H54 (cell line): ENCODE measurements at regions not wholly inside any gene's neighbourhood (a gene's known extent, or its start where the extent isn't known, plus 50 kb on each side); places are given as distances from the start of the nearest gene placed in this dataset.
"Not testable (repeated sequence)": the region's sequence is repeated elsewhere in the genome, so short reads cannot be mapped to it uniquely, and the experiment has no call there.

Experiments
- DNase-seq: peaks from one replicate; pipeline ENCODE4 v3.0.0; 2011; ENCODE audit warnings: low spot score, mixed read lengths; ENCODE audit not compliant: insufficient read length
- FAIRE-seq: peaks from 3 replicates; lab custom pipeline; 2011; peaks lifted over from hg19 to GRCh38; lab: Jason Lieb, UNC
- POLR2A ChIP-seq: IDR thresholded peaks from 2 replicates; pipeline ENCODE4 v1.6.1; 2011; ENCODE audit warnings: low read depth, mild to moderate bottlenecking, low read length

DNA sequence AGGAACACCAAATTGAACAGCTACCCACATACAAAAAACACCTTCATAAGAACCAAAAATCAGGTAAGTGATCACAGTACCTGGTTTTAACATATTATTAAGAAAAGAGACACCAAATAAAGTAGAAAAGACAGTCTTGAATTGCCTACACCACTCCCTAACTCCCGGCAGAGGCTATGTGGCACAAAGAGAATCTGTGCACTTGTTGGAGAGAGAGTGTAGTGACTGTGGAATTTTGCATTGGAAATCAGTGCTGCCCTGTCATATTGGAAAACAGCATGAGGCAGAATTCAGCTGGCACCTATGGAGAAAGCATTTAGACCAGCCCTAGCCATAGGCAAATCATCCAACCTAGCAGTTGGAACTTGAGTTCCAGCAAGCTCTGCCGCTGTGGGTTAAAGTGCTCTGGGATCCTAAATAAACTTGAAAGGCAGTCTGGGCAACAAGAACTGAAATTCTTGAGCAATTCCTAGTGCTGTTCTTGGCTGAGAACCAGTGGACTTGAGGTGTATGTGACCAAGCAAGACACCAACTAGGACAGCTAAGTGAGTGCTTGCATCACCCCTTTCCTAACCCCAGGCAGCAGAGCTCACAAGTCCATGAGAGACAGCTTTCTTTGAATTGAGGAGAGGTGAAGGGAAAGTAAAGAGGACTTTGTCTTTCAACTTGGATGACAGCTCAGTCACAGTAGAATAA, 969.6 kb upstream of the ALCAM start:
- FAIRE-seq = peak; percentile 53
- no peak for TF ChIP-seq POLR2A

DNA sequence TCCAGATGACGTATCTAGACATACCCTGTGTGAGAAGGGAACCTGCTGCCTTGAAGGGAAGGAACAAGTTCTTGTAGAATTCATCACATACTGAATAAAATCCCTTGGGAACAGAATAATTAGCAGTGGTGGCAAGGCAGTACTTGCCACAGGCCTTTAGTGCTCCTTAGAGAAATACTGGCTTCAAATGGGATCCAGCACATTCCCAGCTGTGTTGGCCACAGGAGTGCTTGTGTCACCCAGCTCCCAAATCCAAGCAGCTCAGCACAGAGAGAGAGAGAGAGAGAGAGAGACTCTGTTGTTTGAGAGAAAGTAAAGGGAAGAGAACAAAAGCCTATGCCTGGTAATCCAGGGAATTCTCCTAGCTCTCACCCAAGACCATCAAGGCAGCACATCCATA, 969.0 kb upstream of the ALCAM start:
- no peak for TF ChIP-seq POLR2A
- FAIRE-seq (no peak), DNase-seq (no peak)

More for the DNA sequence above, 969.6 kb upstream of the ALCAM start:
- DNase-seq = no peak

DNA sequence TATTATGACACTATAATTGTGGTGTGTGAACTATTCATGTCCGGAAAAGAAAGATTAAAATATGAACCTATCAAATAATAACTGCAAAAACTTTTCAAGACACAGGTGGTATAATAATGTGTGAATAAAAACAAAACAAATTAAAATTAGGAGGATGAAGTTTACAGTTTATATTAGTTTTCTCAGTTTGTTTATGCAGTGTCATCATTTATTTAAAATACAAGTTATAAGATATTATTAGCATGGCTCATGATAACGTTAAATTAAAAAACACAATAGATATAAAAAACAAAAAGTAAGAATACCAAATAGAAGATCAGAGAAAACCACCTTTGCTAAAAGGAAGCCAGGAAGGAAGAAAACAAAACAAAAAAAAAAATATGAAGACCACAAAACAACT, 963.8 kb upstream of the ALCAM start:
- no peak for TF ChIP-seq POLR2A
- FAIRE-seq (no peak), DNase-seq (no peak)

DNA sequence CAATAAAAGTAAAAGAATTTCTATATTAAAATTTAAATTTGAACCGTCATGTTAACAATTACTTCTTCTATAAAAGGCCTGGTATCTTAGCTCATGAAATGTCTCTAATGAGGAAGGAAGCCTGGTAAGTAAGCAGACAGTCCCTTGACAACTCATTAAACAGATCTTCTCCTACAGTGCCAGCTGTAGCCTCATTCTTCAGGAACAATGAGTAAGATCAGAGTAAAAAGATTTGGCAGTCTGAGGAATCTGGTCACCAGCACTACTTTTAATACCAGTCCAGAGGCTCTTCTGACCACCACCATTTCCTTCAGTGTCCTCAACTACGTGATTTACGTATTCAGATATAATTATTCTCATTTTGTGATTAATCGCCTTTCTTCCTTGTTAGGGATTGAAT, 955.0 kb upstream of the ALCAM start:
- DNase-seq = no peak
- TF ChIP-seq POLR2A = no peak
- FAIRE-seq = no peak

DNA sequence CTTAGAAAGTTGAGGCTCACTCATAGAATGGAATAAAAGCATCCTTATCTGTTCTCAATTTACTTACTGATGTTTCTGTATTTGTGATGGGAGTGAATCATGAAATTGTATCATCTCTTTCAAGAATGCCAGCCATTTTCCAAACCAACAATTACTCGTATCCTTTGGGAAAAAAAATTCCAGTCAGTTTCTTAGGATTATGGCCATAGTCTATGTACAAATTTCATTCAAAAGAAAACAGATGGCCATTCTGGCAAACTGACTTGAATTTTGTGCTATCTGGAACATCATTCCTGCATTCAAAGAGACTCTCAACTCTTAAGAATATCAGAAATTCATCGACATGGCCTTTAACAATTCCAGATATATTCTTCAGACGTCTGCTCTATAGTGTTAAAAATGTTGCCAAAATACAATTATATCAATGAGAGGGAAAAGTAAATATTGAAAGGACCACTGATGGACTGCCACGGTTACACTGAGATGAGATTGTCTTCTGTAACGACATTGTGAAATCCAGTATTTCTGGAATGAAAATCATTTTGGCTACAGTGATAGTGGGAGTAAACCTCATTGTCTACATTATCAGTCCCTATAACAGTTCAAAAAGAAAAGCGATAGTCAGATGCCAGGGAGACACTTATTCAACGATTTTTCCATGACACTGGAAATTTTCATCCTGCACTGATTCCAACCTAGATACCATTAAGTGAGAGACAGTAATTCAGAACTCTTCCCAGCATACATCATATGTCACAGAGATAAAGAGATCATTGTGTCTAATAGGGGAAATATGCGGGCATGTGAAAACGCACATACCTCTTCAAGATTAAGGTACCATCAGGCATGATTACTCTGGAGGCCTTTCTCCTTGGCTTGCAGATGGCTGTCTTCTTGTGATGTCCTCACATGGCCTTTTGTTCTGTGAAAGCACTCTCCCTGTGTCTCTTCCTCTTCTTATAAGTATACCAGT, 953.8 kb upstream of the ALCAM start:
- no peak for DNase-seq
- FAIRE-seq = no peak
- TF ChIP-seq POLR2A = no peak

DNA sequence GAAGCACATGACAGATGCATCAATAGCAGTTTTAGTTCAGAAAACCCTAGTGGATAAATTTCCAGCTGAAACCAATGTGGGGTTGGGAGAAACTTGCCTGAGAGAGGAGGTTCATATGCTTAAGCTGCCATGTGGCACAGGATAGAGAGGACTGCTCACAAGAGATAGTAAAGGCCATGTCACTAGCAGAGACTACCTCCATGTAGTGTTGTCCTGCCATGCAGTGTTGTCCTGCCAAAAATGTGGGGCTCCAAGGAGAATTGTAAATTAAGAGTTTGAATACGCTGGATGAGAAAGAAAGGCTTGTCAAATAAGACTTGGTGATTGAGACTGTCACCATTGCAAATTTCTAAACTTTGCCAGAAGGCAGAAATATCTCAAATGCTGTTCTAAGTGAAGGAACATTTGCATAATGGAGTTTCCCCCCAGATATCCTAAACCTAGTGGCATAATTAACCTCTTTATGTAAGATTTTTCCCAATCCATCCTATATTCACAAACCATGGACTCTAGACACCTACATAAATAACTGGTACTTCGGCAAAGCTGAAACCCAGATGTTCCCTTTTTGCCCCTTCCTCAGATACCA, 938.3 kb upstream of the ALCAM start:
- no peak for TF ChIP-seq POLR2A
- DNase-seq (no peak), FAIRE-seq (no peak)

DNA sequence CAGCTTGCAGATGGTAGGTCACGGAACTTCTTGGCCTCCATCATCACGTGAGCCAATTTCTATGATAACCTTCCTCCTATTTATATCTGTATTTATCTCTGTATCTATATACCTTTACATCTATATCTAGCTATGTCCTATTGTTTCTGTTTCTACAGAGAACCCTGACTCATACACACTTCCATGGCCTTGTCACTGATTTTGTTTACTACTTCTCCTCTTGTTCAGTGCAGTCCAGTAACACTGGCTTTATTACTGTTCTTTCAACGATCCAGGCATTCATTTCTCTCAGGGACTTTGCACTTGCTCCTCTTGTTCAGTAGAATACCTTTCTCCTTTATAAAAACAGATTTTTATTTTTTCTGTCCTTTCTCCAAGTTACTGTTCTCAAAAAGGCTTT, 937.0 kb upstream of the ALCAM start:
- no peak for FAIRE-seq
- TF ChIP-seq POLR2A = no peak
- no peak for DNase-seq

DNA sequence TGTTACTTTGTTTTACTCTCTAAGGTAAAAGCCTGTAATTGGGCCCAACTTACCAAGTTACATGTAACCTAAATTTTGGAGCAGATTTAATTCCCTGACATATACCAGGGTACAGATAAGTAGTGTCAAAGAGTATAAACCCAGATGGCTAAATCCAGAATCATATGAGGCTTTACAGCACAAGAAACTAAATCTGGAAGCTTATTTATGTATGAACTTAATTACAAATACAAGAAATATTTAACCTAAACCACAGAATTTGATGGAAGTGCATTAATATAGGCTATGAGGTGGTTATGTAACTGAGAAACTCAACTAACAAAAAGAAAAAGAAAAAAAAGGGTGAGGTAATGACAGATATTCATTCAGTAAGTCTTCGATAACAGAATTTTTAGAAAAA, 930.2 kb upstream of the ALCAM start:
- no peak for DNase-seq

DNA sequence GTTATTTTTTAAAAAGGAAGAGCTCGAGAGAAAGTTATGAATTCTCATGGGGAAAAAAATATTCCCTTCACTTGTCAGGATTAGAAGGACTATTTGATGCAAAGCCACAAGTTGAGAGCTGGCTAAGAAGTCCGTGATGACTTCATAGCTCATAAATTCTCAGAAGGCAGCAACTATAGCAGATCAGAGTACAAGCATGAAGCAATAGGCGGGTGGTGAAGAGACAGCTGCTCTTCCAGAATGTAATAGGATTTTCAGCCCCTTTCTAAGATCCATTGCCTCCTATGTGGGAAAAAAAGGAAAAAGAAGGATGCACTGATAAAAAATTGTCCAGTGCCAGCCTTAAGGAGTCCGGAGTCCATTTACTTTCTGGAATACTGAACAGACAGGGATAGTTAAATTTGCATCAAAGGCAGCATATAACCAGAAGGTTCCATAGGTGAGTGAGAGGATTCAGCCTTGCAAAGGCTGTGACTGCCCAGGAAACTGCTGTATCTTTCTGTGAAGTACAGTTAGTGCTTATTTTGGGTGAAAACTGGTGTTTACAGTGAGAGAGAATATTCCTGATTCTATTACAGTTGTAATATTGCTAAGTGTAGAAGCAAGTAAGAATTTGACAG, 929.5 kb upstream of the ALCAM start:
- FAIRE-seq (peak; percentile 96), DNase-seq (no peak)
- no peak for TF ChIP-seq POLR2A

More for the DNA sequence above, 930.2 kb upstream of the ALCAM start:
- peak; percentile 75 for FAIRE-seq
- no peak for TF ChIP-seq POLR2A

DNA sequence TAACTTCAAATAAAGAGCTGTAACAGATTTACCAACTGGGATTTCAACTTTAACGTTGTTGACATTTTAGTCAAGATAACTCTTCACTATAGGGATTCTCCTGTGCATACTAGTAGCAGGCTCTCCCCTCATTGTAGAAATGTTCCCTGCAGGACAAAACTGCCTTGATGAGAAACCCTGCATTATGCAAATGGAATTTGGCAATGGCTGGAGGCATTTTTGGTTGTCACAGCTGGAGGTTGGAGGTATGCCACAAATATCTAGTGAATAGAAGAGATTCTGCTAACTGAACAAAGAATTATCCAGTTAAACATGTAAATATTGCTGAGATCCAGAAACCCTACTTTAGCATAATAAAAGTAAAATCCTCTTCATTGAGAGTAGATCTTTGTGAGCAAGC, 928.8 kb upstream of the ALCAM start:
- no peak for TF ChIP-seq POLR2A
- FAIRE-seq = peak; percentile 94
- no peak for DNase-seq

DNA sequence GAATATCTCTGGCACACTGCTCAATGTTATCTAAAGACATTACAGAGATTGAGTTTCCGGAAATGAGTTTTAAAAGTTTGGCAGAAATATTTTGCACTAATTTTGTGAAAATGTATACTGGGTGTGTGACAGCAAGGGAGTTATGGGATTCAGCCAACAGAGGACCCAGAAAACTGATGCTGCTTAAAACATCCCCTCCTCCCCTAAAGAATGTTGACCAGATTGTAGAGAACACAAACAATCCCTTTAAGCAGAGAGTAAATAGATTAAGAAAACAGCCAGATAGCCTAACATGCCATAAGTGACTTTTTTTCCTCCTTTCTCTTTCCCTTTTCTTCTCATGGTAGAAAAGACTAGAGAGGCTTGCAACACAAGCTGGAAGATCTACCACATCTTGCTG, 928.0 kb upstream of the ALCAM start:
- peak; percentile 67 for FAIRE-seq
- no peak for DNase-seq
- no peak for TF ChIP-seq POLR2A

DNA sequence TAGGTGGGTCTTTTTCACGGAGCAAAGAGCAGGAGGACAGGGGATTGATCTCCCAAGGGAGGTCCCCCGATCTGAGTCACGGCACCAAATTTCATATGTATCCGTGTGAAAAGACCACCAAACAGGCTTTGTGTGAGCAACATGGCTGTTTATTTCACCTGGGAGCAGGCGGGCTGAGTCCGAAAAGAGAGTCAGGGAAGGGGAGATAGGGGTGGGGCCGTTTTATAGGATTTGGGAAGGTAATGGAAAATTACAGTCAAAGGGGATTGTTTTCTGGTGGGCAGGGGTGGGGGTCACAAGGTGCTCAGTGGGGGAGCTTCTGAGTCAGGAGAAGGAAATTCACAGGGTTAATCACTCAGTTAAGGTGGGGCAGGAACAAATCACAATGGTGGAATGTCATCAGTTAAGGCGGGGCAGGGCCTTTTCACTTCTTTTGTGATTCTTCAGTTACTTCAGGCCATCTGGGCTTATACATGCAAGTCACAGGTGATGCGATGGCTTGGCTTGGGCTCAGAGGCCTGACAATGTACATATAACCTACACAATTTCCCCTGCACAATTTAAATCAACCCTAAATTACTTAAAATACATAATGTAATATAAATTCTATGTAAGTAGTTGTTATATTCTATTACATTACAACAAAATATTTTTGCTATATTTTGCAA, 921.3 kb upstream of the ALCAM start:
- not testable (repeated sequence) for FAIRE-seq, DNase-seq

DNA sequence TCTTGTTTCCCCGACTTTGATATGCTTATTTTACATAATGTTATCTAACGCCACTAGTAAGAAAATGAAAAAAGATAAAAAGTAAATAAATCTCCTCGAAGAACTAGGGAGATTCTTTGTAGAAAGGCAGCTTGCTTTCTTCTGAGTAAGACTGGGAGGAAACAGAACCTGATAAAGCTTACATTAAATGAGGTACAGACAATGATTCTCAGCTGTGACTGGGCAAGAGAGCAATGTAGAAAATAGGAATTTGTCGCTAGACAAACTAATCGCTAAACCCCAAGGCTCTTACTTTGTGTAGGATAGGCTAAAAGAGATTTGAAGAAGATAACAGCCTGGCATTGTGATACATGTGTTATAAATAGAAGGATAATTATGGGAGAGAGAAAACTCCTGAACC, 919.0 kb upstream of the ALCAM start:
- TF ChIP-seq POLR2A = no peak
- DNase-seq (no peak), FAIRE-seq (no peak)
